Suprapubic skin (tissue), 4 donors: ENCODE measurements at regions not wholly inside any gene's neighbourhood (a gene's known extent, or its start where the extent isn't known, plus 50 kb on each side); places are given as distances from the start of the nearest gene placed in this dataset.
"Not testable (repeated sequence)": the region's sequence is repeated elsewhere in the genome, so short reads cannot be mapped to it uniquely, and the experiment has no call there.

Experiments used
- CTCF ChIP-seq, 2 donors: fragments of 200-600 bp in 1 of 2; fragments of 450-650 bp in 1 of 2; sonication (generic) in 1 of 2; IDR thresholded peaks; one replicate each; pipeline ENCODE4 v1.5.1; 2016 to 2019; ENCODE audit warnings: antibody characterized with exemption in 2 of 2, mild to moderate bottlenecking in 1 of 2, moderate library complexity in 1 of 2
- EP300 ChIP-seq: sonication (generic); formaldehyde crosslinking; IDR thresholded peaks from one replicate; pipeline ENCODE4 v1.6.1; 2017; ENCODE audit warnings: antibody characterized with exemption
- POLR2A ChIP-seq, 2 donors: fragments of 450-650 bp; IDR thresholded peaks; one replicate each; pipeline ENCODE4 v1.6.1; 2017; ENCODE audit warnings: antibody characterized with exemption in 2 of 2, mild to moderate bottlenecking in 2 of 2, moderate library complexity in 2 of 2
- POLR2AphosphoS5 ChIP-seq, 3 donors: sonication (generic); formaldehyde crosslinking; IDR thresholded peaks; one replicate each; pipeline ENCODE4 v1.6.1; 2017; ENCODE audit warnings: antibody characterized with exemption in 3 of 3

DNA sequence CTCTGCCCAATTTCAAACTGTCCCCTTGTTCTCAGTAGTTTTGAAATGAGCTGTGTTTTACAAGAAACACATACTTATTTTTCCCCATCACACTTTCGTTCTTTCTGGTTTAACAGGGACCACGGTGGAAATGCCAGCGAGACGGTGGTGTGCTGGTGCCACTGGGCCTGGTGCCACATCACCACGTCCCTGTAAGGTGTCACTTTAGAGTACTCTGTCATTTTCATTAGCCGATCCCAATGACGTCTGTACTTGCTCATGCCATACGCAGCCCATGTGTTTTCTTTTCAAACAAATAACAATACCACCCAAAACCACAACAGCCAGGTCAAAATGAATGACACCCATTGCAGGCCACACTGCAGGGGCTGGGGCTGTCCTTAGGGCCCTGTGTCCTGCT lies 4416.8 kb upstream of the TPTE start:
- not testable (repeated sequence) for TF ChIP-seq CTCF (IDR thresholded peaks at IDR 0.05); POLR2A (IDR thresholded peaks at IDR 0.05); EP300; POLR2AphosphoS5 (IDR thresholded peaks at IDR 0.05)
